KMS-11 (cell line): ENCODE measurements at regions not wholly inside any gene's neighbourhood (a gene's known extent, or its start where the extent isn't known, plus 50 kb on each side); places are given as distances from the start of the nearest gene placed in this dataset.
"Not testable (repeated sequence)": the region's sequence is repeated elsewhere in the genome, so short reads cannot be mapped to it uniquely, and the experiment has no call there.

ENCODE experiments used
- H2AFZ ChIP-seq: fragments of 200-600 bp; sonication (generic); 2 replicates; pipeline ENCODE4 v1.6.1; 2016; ENCODE audit warnings: antibody characterized with exemption, mixed run types, low read depth
- H3K27ac ChIP-seq: fragments of 200-600 bp; sonication (generic); 2 replicates; pipeline ENCODE4 v1.6.1; 2016; ENCODE audit warnings: mild to moderate bottlenecking, mixed run types
- H3K27me3 ChIP-seq: fragments of 200-600 bp; sonication (generic); 2 replicates; pipeline ENCODE4 v1.6.1; 2017; ENCODE audit warnings: mild to moderate bottlenecking, low read depth, mixed run types, moderate library complexity; ENCODE audit not compliant: insufficient read depth
- H3K36me3 ChIP-seq: fragments of 200-600 bp; sonication (generic); 2 replicates; pipeline ENCODE4 v1.6.1; 2017; ENCODE audit warnings: mild to moderate bottlenecking, mixed run types; ENCODE audit not compliant: insufficient read depth
- H3K4me1 ChIP-seq: fragments of 200-600 bp; sonication (generic); 2 replicates; pipeline ENCODE4 v1.6.1; 2016; ENCODE audit warnings: mild to moderate bottlenecking, low read depth, mixed run types; ENCODE audit not compliant: poor library complexity, severe bottlenecking
- H3K4me2 ChIP-seq: fragments of 200-600 bp; sonication (generic); 2 replicates; pipeline ENCODE4 v1.7.0; 2016; ENCODE audit warnings: mild to moderate bottlenecking, mixed run types
- H3K4me3 ChIP-seq: fragments of 200-600 bp; sonication (generic); IDR thresholded peaks from 2 replicates; pipeline ENCODE4 v1.6.1; 2017; ENCODE audit warnings: low read depth, low read length, mixed read lengths; ENCODE audit not compliant: insufficient read depth
- H3K79me2 ChIP-seq: fragments of 200-600 bp; sonication (generic); 2 replicates; pipeline ENCODE4 v1.6.1; 2016; ENCODE audit warnings: low read depth, mixed run types; ENCODE audit not compliant: insufficient read depth
- H3K9ac ChIP-seq: fragments of 200-600 bp; sonication (generic); 2 replicates; pipeline ENCODE4 v1.6.1; 2016; ENCODE audit warnings: mild to moderate bottlenecking, mixed run types
- H4K20me1 ChIP-seq: fragments of 200-600 bp; sonication (generic); 2 replicates; pipeline ENCODE4 v1.6.1; 2016; ENCODE audit warnings: mild to moderate bottlenecking, mixed run types; ENCODE audit not compliant: insufficient read depth
- TF ChIP-seq, protein P1 (sequence below): fragments of 200-600 bp; sonication (generic); conservative IDR thresholded peaks from 2 replicates; pipeline ENCODE4 v1.6.1; 2017; ENCODE audit warnings: low read depth, mild to moderate bottlenecking, antibody characterized with exemption, low read length, moderate library complexity, mixed read lengths

DNA sequence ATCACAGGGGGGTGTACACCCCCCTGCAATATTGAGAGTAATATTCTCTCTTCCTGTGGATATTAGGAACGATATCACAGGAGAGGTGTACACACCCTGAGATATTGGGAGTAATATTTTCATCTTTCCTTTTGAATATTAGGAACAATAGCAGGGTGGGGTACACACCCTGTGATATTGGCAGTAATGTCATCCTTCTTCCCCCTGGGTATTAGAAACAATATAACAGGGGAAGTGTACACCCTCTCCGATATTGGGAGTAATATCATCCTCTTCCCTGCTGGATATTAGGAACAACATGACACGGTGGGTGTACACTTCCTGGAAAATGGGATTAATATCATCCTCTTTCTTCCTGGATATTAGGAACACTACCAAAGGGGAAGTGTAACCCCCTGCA lies 57.8 kb upstream of the CEACAM21 start:
- no peak overlapping the region for H3K9ac ChIP-seq
- H3K79me2 ChIP-seq: no peaks in the 10 kb centered on the region
- H3K4me1 ChIP-seq: peaks cover 15% of the 10 kb centered on the region
- no peak overlapping the region for H2AFZ ChIP-seq
- H3K27ac ChIP-seq: no peak overlapping the region
- H3K36me3 ChIP-seq: no peaks in the 10 kb centered on the region
- no peak overlapping the region for H3K4me3 ChIP-seq
- no peaks in the 10 kb centered on the region for H4K20me1 ChIP-seq
- H3K27me3 ChIP-seq: peaks cover 59% of the 10 kb centered on the region
- TF ChIP-seq, protein P1, sequence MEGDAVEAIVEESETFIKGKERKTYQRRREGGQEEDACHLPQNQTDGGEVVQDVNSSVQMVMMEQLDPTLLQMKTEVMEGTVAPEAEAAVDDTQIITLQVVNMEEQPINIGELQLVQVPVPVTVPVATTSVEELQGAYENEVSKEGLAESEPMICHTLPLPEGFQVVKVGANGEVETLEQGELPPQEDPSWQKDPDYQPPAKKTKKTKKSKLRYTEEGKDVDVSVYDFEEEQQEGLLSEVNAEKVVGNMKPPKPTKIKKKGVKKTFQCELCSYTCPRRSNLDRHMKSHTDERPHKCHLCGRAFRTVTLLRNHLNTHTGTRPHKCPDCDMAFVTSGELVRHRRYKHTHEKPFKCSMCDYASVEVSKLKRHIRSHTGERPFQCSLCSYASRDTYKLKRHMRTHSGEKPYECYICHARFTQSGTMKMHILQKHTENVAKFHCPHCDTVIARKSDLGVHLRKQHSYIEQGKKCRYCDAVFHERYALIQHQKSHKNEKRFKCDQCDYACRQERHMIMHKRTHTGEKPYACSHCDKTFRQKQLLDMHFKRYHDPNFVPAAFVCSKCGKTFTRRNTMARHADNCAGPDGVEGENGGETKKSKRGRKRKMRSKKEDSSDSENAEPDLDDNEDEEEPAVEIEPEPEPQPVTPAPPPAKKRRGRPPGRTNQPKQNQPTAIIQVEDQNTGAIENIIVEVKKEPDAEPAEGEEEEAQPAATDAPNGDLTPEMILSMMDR: no peak
- no peak overlapping the region for H3K4me2 ChIP-seq

DNA sequence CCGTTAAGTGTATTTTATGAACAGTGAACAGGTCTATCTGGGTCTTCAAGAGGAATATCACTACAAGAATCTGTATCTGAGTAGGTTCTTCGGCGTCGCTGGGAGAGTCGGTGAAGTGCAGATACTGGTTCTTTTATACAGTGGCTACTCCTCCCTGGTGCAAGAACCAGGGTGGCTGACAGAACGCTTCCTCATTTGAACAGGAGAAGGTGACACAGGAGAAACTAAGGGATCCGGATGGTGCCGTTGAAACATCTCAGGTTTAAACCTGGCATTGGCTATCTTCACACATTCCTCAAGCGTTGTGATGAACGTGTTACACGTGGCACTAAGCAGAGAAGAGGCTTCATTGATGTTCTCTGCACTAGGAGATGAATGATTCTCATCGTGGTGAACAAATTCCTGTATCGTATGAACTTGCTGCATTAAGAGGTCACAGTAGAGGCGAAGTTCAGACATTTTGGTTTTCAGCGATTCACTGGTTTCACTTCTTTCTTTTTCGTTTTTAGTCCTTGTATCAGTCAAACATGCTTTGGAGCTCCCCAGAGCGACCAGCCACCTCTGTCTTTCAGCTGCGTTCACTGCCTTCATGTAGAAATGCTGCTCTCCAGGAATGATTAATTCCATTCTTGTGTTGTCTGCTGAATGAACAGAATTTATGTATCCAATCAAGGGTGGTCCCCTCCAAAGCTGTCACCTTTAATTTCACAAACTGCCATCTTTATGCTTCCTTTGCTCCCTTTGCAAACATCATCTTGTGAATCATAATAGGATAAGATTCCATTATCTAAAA lies 54.6 kb upstream of the CEACAM21 start:
- peaks cover 52% of the 10 kb centered on the region for H3K27me3 ChIP-seq
- H3K4me2 ChIP-seq: peak overlapping the region; percentile 96
- peak overlapping the region; percentile 69 for H2AFZ ChIP-seq
- not testable (repeated sequence) for H4K20me1 ChIP-seq, H3K36me3 ChIP-seq, H3K27ac ChIP-seq, H3K79me2 ChIP-seq, H3K4me3 ChIP-seq, H3K9ac ChIP-seq
- peaks cover 15% of the 10 kb centered on the region for H3K4me1 ChIP-seq

DNA sequence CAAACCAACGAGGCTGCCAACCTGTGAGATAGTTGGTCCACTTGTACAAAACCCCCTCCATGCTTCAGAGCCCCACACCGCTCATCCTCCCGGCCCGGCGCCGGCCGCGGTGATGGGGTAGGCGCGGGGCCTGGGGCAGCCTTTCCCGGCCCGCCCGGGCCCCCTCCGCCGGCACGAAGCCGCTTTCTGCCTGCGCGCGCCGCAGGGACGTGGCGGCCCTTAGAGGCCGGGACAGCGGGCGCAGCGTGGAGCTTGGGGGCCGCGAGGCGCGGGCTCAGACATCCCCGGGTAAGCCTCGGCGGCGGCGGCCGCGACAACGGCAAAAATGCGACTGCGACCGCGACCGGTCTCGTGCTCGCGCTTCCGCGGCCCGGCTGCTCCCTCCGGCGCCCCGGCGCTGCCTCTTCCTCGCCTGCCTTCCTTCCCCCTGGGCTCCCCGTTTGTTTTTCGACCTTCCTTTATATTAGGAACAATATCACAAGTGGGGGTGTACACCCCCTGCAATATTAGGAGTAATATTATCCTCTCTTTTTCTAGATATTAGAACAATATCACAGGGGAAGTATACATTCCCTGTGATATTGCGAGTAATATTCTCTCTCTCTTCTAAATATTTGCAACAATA lies 53.9 kb upstream of the CEACAM21 start:
- Histone ChIP-seq H3K27ac (no peak overlapping the region), H3K4me1 (peaks cover 15% of the 10 kb centered on the region), H3K79me2 (no peaks in the 10 kb centered on the region), H3K4me2 (peak overlapping the region; percentile 96), H2AFZ (peak overlapping the region; percentile 69), H3K27me3 (peaks cover 58% of the 10 kb centered on the region), H3K9ac (peak overlapping the region; percentile 8; the same call in 1 of the 2 replicates), H3K36me3 (no peaks in the 10 kb centered on the region), H3K4me3 (no peak overlapping the region), H4K20me1 (no peaks in the 10 kb centered on the region)
- TF ChIP-seq, protein P1: no peak

DNA sequence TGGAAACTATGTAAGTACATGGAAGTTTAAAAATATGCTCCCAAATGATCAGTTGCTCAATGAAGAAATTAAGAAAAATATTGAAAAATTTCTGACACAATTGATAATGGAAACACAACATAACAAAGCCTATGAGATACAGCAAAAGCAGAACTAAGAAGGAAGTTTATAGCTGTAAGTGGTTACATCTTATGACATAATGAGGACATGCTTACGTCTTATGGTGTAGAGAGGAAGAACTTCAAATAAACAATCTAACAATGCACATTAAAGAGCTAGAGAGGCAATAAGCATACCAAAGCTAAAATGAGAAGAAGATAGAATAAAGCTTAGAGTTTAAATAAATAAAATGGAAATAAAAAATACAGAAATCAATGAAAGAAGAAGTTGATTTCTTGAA lies 50.0 kb upstream of the CEACAM21 start:
- H3K27me3 ChIP-seq: peaks cover 76% of the 10 kb centered on the region
- TF ChIP-seq, protein P1: no peak
- no peak overlapping the region for H3K4me3 ChIP-seq
- H3K4me2 ChIP-seq: no peak overlapping the region
- no peak overlapping the region for H3K9ac ChIP-seq
- H4K20me1 ChIP-seq: no peaks in the 10 kb centered on the region
- no peak overlapping the region for H3K27ac ChIP-seq
- no peak overlapping the region for H2AFZ ChIP-seq
- H3K4me1 ChIP-seq: peaks cover 45% of the 10 kb centered on the region
- no peaks in the 10 kb centered on the region for H3K36me3 ChIP-seq
- no peaks in the 10 kb centered on the region for H3K79me2 ChIP-seq
